SK-N-SH (cell line): ENCODE measurements at regions not wholly inside any gene's neighbourhood (a gene's known extent, or its start where the extent isn't known, plus 50 kb on each side); places are given as distances from the start of the nearest gene placed in this dataset.

ENCODE experiments used
- CTCF ChIA-PET: fragments of 300-600, 350-600 bp; formaldehyde crosslinking; extraction: SDS; loops from one replicate; lab custom pipeline; 2021; lab: Yijun Ruan, JAX
- POLR2A ChIA-PET: fragments of 350-600 bp; sonication (Branson Sonifier 250); formaldehyde crosslinking; extraction: SDS; loops from one replicate; lab custom pipeline; 2020; ENCODE audit warnings: antibody characterized with exemption, inconsistent platforms; lab: Yijun Ruan, JAX
- DNase-seq: peaks from one replicate; pipeline ENCODE4 v3.0.0; 2012
- H2AFZ ChIP-seq: fragments of 200-600 bp; sonication (generic); 2 replicates; pipeline ENCODE4 v1.8.1; 2016; ENCODE audit warnings: antibody characterized with exemption, mild to moderate bottlenecking, low read depth
- H3F3A ChIP-seq: fragments of 200-600 bp; sonication (generic); replicated peaks from 2 replicates; pipeline ENCODE3; 2016; ENCODE audit warnings: antibody characterized with exemption, mild to moderate bottlenecking; ENCODE audit not compliant: insufficient read depth
- H3K27ac ChIP-seq, 2 experiments: fragments of 200-500 bp in 1 of 2; fragments of 200-600 bp in 1 of 2; sonication (Bioruptor generic) in 1 of 2; sonication (generic), shearing (Covaris generic) in 1 of 2; 2 replicates each; pipeline versions ENCODE4 v1.5.1 to v1.6.1; 2014 to 2016; ENCODE audit warnings: low read depth in 2 of 2, inconsistent platforms in 1 of 2, low read length in 1 of 2, mild to moderate bottlenecking in 1 of 2, mixed read lengths in 1 of 2
- H3K27me3 ChIP-seq: fragments of 200-600 bp; sonication (generic), shearing (Covaris generic); 2 replicates; pipeline ENCODE4 v1.6.1; 2016; ENCODE audit warnings: mixed run types; ENCODE audit not compliant: insufficient read depth
- H3K36me3 ChIP-seq, 2 experiments: fragments of 200-500 bp in 1 of 2; fragments of 200-600 bp in 1 of 2; sonication (Bioruptor generic) in 1 of 2; sonication (generic) in 1 of 2; replicated peaks in 1 of 2; 2 replicates each; pipeline versions ENCODE3 to v1.5.1; 2014 to 2016; ENCODE audit warnings: low read length in 1 of 2, mild to moderate bottlenecking in 1 of 2; ENCODE audit not compliant: insufficient read depth in 2 of 2, control insufficient read depth in 1 of 2
- H3K4me1 ChIP-seq, 2 experiments: fragments of 200-500 bp in 1 of 2; fragments of 200-600 bp in 1 of 2; sonication (Bioruptor generic) in 1 of 2; sonication (generic), shearing (Covaris generic) in 1 of 2; 2 replicates each; pipeline versions ENCODE4 v1.5.1 to v1.6.1; 2014 to 2016; ENCODE audit warnings: low read depth in 1 of 2, low read length in 1 of 2, mixed run types in 1 of 2; ENCODE audit not compliant: insufficient read depth in 2 of 2, control insufficient read depth in 1 of 2
- H3K4me2 ChIP-seq: fragments of 200-600 bp; sonication (generic), shearing (Covaris generic); 2 replicates; pipeline ENCODE4 v1.6.1; 2017; ENCODE audit warnings: mixed run types
- H3K4me3 ChIP-seq, 2 experiments: fragments of 200-500 bp in 1 of 2; fragments of 200-600 bp in 1 of 2; sonication (Bioruptor generic) in 1 of 2; sonication (generic), shearing (Covaris generic) in 1 of 2; 2 replicates each; pipeline versions ENCODE4 v1.5.1 to v1.8.1; 2014 to 2016; ENCODE audit warnings: low read depth in 2 of 2, inconsistent platforms in 1 of 2, low read length in 1 of 2, mild to moderate bottlenecking in 1 of 2, mixed read lengths in 1 of 2, moderate library complexity in 1 of 2
- H3K79me2 ChIP-seq: fragments of 200-600 bp; sonication (generic); 2 replicates; pipeline ENCODE4 v1.8.1; 2017; ENCODE audit warnings: mild to moderate bottlenecking; ENCODE audit not compliant: insufficient read depth
- H3K9ac ChIP-seq: fragments of 200-600 bp; sonication (generic); 2 replicates; pipeline ENCODE4 v1.6.1; 2017; ENCODE audit warnings: mixed run types
- H3K9me2 ChIP-seq: fragments of 200-600 bp; sonication (generic); 2 replicates; pipeline ENCODE4 v1.6.1; 2017; ENCODE audit warnings: mixed run types
- H3K9me3 ChIP-seq: fragments of 200-600 bp; sonication (generic); 2 replicates; pipeline ENCODE4 v1.6.1; 2017; ENCODE audit warnings: mixed run types, mild to moderate bottlenecking, moderate library complexity
- H4K20me1 ChIP-seq: fragments of 200-600 bp; sonication (generic); 2 replicates; pipeline ENCODE4 v1.6.1; 2017; ENCODE audit warnings: mild to moderate bottlenecking, mixed run types; ENCODE audit not compliant: insufficient read depth
- CHD2 ChIP-seq: fragments of 150-350 bp; IDR thresholded peaks from 2 replicates; pipeline ENCODE4 v1.6.1; 2018; ENCODE audit warnings: low read length; ENCODE audit not compliant: partially characterized antibody
- FOXJ3 ChIP-seq: sonication (generic); formaldehyde crosslinking; IDR thresholded peaks from 2 replicates; pipeline ENCODE4 v1.5.1; 2020; ENCODE audit warnings: mild to moderate bottlenecking, missing genetic modification reagents
- FOXM1 ChIP-seq: IDR thresholded peaks from 2 replicates; pipeline ENCODE4 v1.4.0; 2012; ENCODE audit warnings: low read depth, mild to moderate bottlenecking
- NFIC ChIP-seq: IDR thresholded peaks from 2 replicates; pipeline ENCODE4 v1.4.0; 2012; ENCODE audit warnings: borderline replicate concordance
- TCF12 ChIP-seq: IDR thresholded peaks from 2 replicates; pipeline ENCODE4 v1.4.0; 2012
- USF2 ChIP-seq: fragments of 150-350 bp; IDR thresholded peaks from 2 replicates; pipeline ENCODE4 v1.6.1; 2017; ENCODE audit warnings: antibody characterized with exemption, low read length, low read depth, borderline replicate concordance
- ZBTB33 ChIP-seq: IDR thresholded peaks from 2 replicates; pipeline ENCODE4 v1.4.0; 2012; ENCODE audit warnings: low read depth, borderline replicate concordance
- WGBS: methylation state at CpG from one replicate; pipeline ENCODE4 v1.1.6; 2017; ENCODE audit warnings: low lambda C conversion rate; 5-methylcytosine and 5-hydroxymethylcytosine counted together

GRCh38 chr10:52483587-52483986, 169.5 kb downstream of the DKK1 start:
- POLR2A ChIA-PET, result no interaction called here

GRCh38 chr10:52484206-52485065, 170.4 kb downstream of the DKK1 start:
- Histone ChIP-seq H3K79me2 (no peaks in the 10 kb centered on the region), H2AFZ (no peak overlapping the region), H3K27ac (no peak overlapping the region; a peak in 1 of 4 replicates), H4K20me1 (no peaks in the 10 kb centered on the region), H3F3A (peaks cover 28% of the 10 kb centered on the region), H3K9ac (no peak overlapping the region), H3K4me1 (peaks cover 5 to 7% of the 10 kb centered on the region in 2 experiments; a peak in 2 of 4 replicates), H3K4me2 (no peak overlapping the region), H3K36me3 (no peaks in the 10 kb centered on the region), H3K9me2 (no peaks in the 10 kb centered on the region), H3K9me3 (no peaks in the 10 kb centered on the region), H3K4me3 (no peak overlapping the region), H3K27me3 (no peaks in the 10 kb centered on the region)
- no peak for DNase-seq
- CTCF ChIA-PET, result interaction anchor here (0.7 to 9.5 kb wide), 6 partner anchors 9 to 296 kb away, joined by 3 to 185 read pairs (median 3); partner anchors contain the start of gene DKK1
- POLR2A ChIA-PET, result no interaction called here
- WGBS, result 84% methylated on average over 3 of the region's 3 CpGs
- TF ChIP-seq FOXJ3 (CRISPR knock-in tag), result no peak

More at GRCh38 chr10:52483587-52483986, 169.5 kb downstream of the DKK1 start:
- no peaks in the 10 kb centered on the region for H3K36me3 ChIP-seq
- peaks cover 4 to 7% of the 10 kb centered on the region in 2 experiments; a peak in 2 of 4 replicates for H3K4me1 ChIP-seq
- TF ChIP-seq NFIC (no peak), ZBTB33 (no peak), CHD2 (no peak), USF2 (no peak), FOXM1 (no peak), TCF12 (no peak)
- CTCF ChIA-PET, result interaction anchor here (0.7 to 9.5 kb wide), 3 partner anchors 58 to 172 kb away, joined by 3 to 185 read pairs (median 3); partner anchors contain the start of gene DKK1
- DNase-seq, result no peak
- no peaks in the 10 kb centered on the region for H3K79me2 ChIP-seq
- H4K20me1 ChIP-seq, result no peaks in the 10 kb centered on the region
- no peak overlapping the region for H2AFZ ChIP-seq
- no peak overlapping the region for H3K4me3 ChIP-seq
- H3F3A ChIP-seq, result peaks cover 27% of the 10 kb centered on the region
- H3K9me3 ChIP-seq, result no peaks in the 10 kb centered on the region
- H3K27ac ChIP-seq, result no peak overlapping the region
- H3K4me2 ChIP-seq, result no peak overlapping the region
- WGBS, result 85% methylated on average over 3 of the region's 3 CpGs
- no peaks in the 10 kb centered on the region for H3K9me2 ChIP-seq
- no peak overlapping the region for H3K9ac ChIP-seq
- no peaks in the 10 kb centered on the region for H3K27me3 ChIP-seq
